Glutamatergic neuron (in vitro differentiated cells): ENCODE measurements at regions not wholly inside any gene's neighbourhood (a gene's known extent, or its start where the extent isn't known, plus 50 kb on each side); places are given as distances from the start of the nearest gene placed in this dataset.

Experiments
- DNase-seq: peaks from one replicate; pipeline ENCODE4 v3.0.0; 2022
- H3K27ac Mint-ChIP-seq: one replicate; pipeline ENCODE4 v1.8.0; 2020; ENCODE audit warnings: mild to moderate bottlenecking, mixed read lengths, inconsistent platforms; ENCODE audit not compliant: unreplicated experiment
- H3K27me3 Mint-ChIP-seq: one replicate; pipeline ENCODE4 v1.8.0; 2020; ENCODE audit warnings: mild to moderate bottlenecking, moderate library complexity, mixed read lengths, inconsistent platforms; ENCODE audit not compliant: unreplicated experiment
- H3K36me3 Mint-ChIP-seq: one replicate; pipeline ENCODE4 v1.8.0; 2020; ENCODE audit warnings: mild to moderate bottlenecking, mixed read lengths, inconsistent platforms; ENCODE audit not compliant: unreplicated experiment
- H3K4me1 Mint-ChIP-seq: one replicate; pipeline ENCODE4 v1.8.0; 2020; ENCODE audit warnings: mild to moderate bottlenecking, low read depth, mixed read lengths, inconsistent platforms; ENCODE audit not compliant: unreplicated experiment
- H3K4me3 Mint-ChIP-seq: one replicate; pipeline ENCODE4 v1.8.0; 2020; ENCODE audit warnings: mild to moderate bottlenecking, mixed read lengths, inconsistent platforms; ENCODE audit not compliant: unreplicated experiment
- H3K9me3 Mint-ChIP-seq: one replicate; pipeline ENCODE4 v1.8.0; 2020; ENCODE audit warnings: mild to moderate bottlenecking, moderate library complexity, mixed read lengths, inconsistent platforms; ENCODE audit not compliant: unreplicated experiment
- TF ChIP-seq, protein P1 (sequence below): fragments of 200-600 bp; sonication (generic); IDR thresholded peaks from one replicate; pipeline ENCODE4 v1.5.0; 2021; ENCODE audit not compliant: partially characterized antibody, unreplicated experiment

DNA sequence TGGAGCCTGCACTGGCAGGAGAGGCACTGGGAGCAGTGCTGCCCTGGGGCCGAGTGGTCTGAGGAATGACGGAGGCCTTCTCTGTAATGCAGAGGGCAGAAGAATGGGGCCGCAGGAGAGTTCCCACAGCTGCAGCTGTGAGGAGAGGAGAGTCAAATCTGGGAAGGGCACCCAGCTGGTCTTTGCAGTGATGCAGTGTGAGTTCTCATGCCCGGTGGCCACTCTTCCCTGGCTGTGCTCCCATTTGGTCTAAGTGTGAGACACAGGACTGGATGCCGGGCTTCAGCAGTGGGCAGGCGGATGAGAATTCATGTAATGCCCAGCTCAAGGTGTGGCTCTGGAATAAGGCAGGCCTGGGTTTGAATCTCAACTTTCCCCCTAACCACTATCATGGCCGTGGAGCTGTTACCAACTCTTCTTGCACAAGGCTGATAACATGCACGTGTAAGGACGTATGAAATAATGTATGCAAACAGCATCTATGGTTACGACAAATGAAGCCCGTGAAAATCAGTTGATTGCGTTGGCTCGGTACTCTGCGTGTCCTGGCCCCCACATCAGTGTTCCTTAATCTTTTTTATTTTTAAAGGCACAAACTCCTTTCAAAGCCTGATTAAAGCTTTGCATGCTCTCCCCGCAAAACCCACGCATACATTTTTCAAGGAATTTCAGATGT is 71.6 kb downstream of the ACKR3 start:
- Mint-ChIP-seq H3K36me3 (peaks cover 22% of the 10 kb centered on the region), H3K4me3 (no peak overlapping the region), H3K27ac (no peak overlapping the region), H3K27me3 (peaks cover 8% of the 10 kb centered on the region), H3K9me3 (peaks cover 11% of the 10 kb centered on the region), H3K4me1 (no peaks in the 10 kb centered on the region)
- TF ChIP-seq, protein P1, sequence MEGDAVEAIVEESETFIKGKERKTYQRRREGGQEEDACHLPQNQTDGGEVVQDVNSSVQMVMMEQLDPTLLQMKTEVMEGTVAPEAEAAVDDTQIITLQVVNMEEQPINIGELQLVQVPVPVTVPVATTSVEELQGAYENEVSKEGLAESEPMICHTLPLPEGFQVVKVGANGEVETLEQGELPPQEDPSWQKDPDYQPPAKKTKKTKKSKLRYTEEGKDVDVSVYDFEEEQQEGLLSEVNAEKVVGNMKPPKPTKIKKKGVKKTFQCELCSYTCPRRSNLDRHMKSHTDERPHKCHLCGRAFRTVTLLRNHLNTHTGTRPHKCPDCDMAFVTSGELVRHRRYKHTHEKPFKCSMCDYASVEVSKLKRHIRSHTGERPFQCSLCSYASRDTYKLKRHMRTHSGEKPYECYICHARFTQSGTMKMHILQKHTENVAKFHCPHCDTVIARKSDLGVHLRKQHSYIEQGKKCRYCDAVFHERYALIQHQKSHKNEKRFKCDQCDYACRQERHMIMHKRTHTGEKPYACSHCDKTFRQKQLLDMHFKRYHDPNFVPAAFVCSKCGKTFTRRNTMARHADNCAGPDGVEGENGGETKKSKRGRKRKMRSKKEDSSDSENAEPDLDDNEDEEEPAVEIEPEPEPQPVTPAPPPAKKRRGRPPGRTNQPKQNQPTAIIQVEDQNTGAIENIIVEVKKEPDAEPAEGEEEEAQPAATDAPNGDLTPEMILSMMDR = no peak
- no peak for DNase-seq

DNA sequence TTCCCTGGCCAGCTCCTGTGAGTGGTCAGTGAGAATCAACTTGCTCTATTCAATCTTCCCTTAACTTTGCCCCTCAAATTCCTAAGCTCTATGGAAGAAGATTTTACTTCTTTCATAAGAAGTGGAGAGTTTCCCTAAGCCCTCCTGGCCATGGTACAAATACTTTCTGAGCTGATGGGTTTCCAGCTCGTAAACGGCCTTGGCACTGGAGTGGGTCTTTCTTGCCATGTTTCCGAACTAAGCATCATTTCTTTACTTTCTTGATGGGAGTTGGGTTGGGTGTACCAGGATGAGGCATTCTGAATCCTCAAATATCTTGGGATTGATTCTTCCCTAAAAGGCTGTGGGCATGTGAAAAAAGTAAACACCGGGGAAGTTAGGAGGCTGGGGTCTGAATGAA is 72.5 kb downstream of the ACKR3 start:
- H3K27me3 Mint-ChIP-seq = peaks cover 8% of the 10 kb centered on the region
- no peak overlapping the region for H3K27ac Mint-ChIP-seq
- peaks cover 11% of the 10 kb centered on the region for H3K9me3 Mint-ChIP-seq
- no peak for DNase-seq
- no peaks in the 10 kb centered on the region for H3K4me1 Mint-ChIP-seq
- no peak overlapping the region for H3K4me3 Mint-ChIP-seq
- peaks cover 22% of the 10 kb centered on the region for H3K36me3 Mint-ChIP-seq
- TF ChIP-seq, protein P1 = no peak

DNA sequence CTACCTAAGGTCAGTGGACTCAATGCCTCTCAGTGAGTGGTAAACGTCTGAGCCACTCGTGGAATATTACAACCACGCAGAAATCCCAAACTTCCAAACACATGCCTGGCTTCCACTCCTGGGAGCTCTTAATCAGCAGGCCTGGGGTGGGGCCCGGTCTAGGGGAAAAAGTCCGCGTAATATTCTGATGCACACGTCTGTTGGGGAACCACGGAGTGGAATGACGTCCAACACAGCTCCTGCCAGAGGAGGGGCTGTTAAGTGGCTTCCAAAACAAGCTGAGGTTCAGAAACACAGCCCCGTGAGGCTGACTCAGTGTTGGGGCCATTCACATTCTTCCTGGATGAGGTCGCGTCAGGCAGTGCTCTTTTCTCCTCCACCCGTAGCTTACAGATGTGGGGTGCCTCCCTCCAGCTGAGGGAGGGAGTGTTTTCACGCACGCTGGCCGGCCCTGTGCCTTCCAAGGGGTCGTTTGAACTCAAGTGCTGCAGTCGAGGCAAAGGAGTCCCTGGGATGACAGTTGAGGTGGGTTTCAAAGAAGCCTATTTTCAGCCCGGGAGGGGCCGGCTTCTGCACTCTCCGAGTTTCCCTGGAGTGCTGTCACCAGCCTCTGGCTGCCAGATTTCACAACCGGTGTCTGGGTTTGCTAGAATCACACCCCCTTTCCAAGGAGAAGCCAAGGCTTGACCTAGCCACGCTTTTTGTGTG is 73.1 kb downstream of the ACKR3 start:
- Mint-ChIP-seq H3K27me3 (peaks cover 8% of the 10 kb centered on the region), H3K4me3 (no peak overlapping the region), H3K9me3 (peaks cover 11% of the 10 kb centered on the region), H3K27ac (no peak overlapping the region), H3K4me1 (no peaks in the 10 kb centered on the region), H3K36me3 (peaks cover 22% of the 10 kb centered on the region)
- DNase-seq = no peak
- TF ChIP-seq, protein P1 = no peak

DNA sequence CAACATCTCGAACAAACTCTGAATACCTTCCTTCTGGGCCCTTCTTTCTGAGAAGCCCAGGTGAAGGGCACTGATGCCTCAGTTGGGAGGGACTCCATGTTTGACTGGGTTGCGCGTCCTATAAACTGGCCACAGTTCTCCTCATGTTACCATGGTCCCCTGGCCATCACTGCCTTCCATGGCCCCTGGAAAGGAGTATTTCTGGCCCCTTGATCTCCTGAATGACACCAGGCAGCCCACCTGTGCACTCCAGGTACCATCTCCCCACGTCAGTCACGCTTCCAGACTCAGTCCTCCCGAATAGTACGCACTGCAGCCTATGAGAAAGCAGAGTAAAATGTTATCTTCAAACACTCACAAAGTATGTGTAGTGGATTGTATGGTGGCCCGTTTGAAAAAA is 73.9 kb downstream of the ACKR3 start:
- Mint-ChIP-seq H3K36me3 (peaks cover 22% of the 10 kb centered on the region), H3K9me3 (peaks cover 11% of the 10 kb centered on the region), H3K27ac (no peak overlapping the region)

More for the DNA sequence above, 73.9 kb downstream of the ACKR3 start:
- no peak for DNase-seq
- peaks cover 6% of the 10 kb centered on the region for H3K27me3 Mint-ChIP-seq
- no peak overlapping the region for H3K4me3 Mint-ChIP-seq
- TF ChIP-seq, protein P1 = no peak
- no peaks in the 10 kb centered on the region for H3K4me1 Mint-ChIP-seq
